ENCODE measurements at regions not wholly inside any gene's neighbourhood (a gene's known extent, or its start where the extent isn't known, plus 50 kb on each side); places are given as distances from the start of the nearest gene placed in this dataset.
"Not testable (repeated sequence)": the region's sequence is repeated elsewhere in the genome, so short reads cannot be mapped to it uniquely, and the experiment has no call there.

DNA sequence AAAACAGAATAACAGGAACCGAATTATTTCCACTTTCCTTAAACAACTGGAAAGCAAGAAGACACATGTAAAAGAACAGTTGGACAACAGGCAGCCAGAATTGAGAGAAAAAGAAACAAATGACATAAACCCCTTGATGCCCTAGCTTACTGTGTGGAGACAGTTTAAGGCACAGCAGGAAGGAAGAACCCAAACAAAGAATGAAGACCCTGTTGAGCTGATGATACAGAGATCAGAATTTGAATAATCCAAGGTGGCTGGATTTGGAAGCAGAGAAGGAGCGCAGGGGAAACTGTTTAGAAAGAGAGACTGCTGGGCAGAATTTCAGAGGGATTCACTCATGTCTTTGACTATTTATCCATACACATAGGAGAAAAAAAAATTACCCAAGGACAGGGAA is 316.3 kb upstream of the POU5F2 start:
- POLR2A ChIA-PET: no interaction called here
- intact Hi-C loops (cut with micrococcal nuclease; ENCODE audit: unreplicated experiment): no loop called here
- Histone ChIP-seq H2AFZ (ENCODE audit: low read length) (no peak overlapping the region), H3K79me2 (ENCODE audit: insufficient read depth, low read depth, low read length) (no peaks in the 10 kb centered on the region), H3K4me3 (ENCODE audit: low read depth, low read length, poor library complexity, severe bottlenecking) (no peak overlapping the region), H3K36me3 (ENCODE audit: insufficient read depth, low read length) (no peaks in the 10 kb centered on the region), H3K9me3 (ENCODE audit: low read length) (no peaks in the 10 kb centered on the region), H4K20me1 (ENCODE audit: insufficient read depth, low read length) (no peaks in the 10 kb centered on the region), H3K4me2 (ENCODE audit: low read length) (no peak overlapping the region), H3K9me2 (ENCODE audit: insufficient read depth, low read length) (no peaks in the 10 kb centered on the region), H3K27ac (ENCODE audit: low read depth, low read length, poor library complexity, severe bottlenecking) (no peak overlapping the region), H3K4me1 (ENCODE audit: insufficient read depth, low read length, poor library complexity, severe bottlenecking) (no peaks in the 10 kb centered on the region)
- CTCF ChIA-PET (ENCODE audit: unreplicated experiment): no interaction called here
- no TSS peak for BruUV-seq (replicated peaks)
- TF ChIP-seq EZH2phosphoT487 (IDR thresholded peaks at IDR 0.05; ENCODE audit: borderline replicate concordance, low read depth, low read length): no peak
- TF ChIP-seq, protein P1, sequence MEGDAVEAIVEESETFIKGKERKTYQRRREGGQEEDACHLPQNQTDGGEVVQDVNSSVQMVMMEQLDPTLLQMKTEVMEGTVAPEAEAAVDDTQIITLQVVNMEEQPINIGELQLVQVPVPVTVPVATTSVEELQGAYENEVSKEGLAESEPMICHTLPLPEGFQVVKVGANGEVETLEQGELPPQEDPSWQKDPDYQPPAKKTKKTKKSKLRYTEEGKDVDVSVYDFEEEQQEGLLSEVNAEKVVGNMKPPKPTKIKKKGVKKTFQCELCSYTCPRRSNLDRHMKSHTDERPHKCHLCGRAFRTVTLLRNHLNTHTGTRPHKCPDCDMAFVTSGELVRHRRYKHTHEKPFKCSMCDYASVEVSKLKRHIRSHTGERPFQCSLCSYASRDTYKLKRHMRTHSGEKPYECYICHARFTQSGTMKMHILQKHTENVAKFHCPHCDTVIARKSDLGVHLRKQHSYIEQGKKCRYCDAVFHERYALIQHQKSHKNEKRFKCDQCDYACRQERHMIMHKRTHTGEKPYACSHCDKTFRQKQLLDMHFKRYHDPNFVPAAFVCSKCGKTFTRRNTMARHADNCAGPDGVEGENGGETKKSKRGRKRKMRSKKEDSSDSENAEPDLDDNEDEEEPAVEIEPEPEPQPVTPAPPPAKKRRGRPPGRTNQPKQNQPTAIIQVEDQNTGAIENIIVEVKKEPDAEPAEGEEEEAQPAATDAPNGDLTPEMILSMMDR (conservative IDR thresholded peaks at IDR 0.05; ENCODE audit: low read length): no peak
- no peak for DNase-seq (ENCODE audit: low spot score)

DNA sequence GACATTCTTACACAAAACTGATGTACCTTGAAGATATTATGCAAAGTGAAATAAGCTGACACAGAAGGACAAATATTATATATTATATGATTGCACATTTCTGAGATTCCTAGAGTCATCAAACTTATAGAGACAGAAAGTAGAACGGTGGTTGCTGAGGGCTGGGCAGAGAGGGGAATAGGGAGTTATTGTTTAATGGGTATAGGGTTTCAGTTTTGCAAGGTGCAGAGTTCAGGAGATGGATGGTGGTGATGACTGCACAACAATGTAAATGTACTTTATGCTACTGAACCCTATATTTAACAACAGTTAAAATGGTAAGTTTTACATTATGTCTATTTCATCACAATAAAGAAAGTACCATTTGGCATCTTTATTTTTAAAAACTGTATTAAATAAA is 315.8 kb upstream of the POU5F2 start:
- intact Hi-C loops (cut with micrococcal nuclease; ENCODE audit: unreplicated experiment): no loop called here
- ChIA-PET CTCF (ENCODE audit: unreplicated experiment) (no interaction called here), POLR2A (no interaction called here)
- Histone ChIP-seq H3K4me2 (ENCODE audit: low read length) (no peak overlapping the region), H3K79me2 (ENCODE audit: insufficient read depth, low read depth, low read length) (no peaks in the 10 kb centered on the region), H3K4me1 (ENCODE audit: insufficient read depth, low read length, poor library complexity, severe bottlenecking) (no peaks in the 10 kb centered on the region), H3K9me3 (ENCODE audit: low read length) (no peaks in the 10 kb centered on the region), H2AFZ (ENCODE audit: low read length) (no peak overlapping the region), H3K4me3 (ENCODE audit: low read depth, low read length, poor library complexity, severe bottlenecking) (no peak overlapping the region), H3K27ac (ENCODE audit: low read depth, low read length, poor library complexity, severe bottlenecking) (no peak overlapping the region), H4K20me1 (ENCODE audit: insufficient read depth, low read length) (no peaks in the 10 kb centered on the region), H3K36me3 (ENCODE audit: insufficient read depth, low read length) (no peaks in the 10 kb centered on the region), H3K9me2 (ENCODE audit: insufficient read depth, low read length) (no peaks in the 10 kb centered on the region)
- no peak for TF ChIP-seq EZH2phosphoT487 (IDR thresholded peaks at IDR 0.05; ENCODE audit: borderline replicate concordance, low read depth, low read length)
- TF ChIP-seq, protein P1 (conservative IDR thresholded peaks at IDR 0.05; ENCODE audit: low read length): no peak
- DNase-seq (ENCODE audit: low spot score): no peak
- no TSS peak for BruUV-seq (replicated peaks)

DNA sequence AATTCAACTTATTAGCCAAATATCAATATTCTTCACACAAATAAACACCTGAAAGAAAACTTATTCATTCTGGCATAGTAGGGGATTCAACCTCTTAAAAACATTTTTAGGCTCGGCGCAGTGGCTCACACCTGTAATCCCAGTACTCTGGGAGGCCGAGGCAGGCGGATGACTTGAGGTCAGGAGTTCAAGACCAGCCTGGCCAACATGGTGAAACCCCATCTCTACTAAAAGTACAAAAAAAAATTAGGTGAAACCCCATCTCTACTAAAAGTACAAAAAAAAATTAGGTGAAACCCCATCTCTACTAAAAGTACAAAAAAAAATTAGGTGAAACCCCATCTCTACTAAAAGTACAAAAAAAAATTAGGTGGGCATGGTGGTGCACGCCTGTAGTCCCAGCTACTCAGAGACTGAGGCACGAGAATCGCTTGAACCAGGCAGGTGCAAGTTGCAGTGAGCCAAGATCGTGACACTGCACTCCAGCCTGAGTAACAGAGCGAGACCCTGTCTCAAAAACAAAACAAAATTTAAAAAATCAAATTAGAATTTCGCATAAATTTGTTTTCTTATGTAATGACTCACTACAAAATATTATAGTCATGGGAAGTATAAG is 308.0 kb upstream of the POU5F2 start:
- H3K9me3 ChIP-seq (ENCODE audit: low read length); intact Hi-C loops (cut with micrococcal nuclease; ENCODE audit: unreplicated experiment); H3K4me2 ChIP-seq (ENCODE audit: low read length); H3K4me1 ChIP-seq (ENCODE audit: insufficient read depth, low read length, poor library complexity, severe bottlenecking); H3K9me2 ChIP-seq (ENCODE audit: insufficient read depth, low read length); H3K4me3 ChIP-seq (ENCODE audit: low read depth, low read length, poor library complexity, severe bottlenecking); CTCF ChIA-PET (ENCODE audit: unreplicated experiment); H2AFZ ChIP-seq (ENCODE audit: low read length); POLR2A ChIA-PET; H3K27ac ChIP-seq (ENCODE audit: low read depth, low read length, poor library complexity, severe bottlenecking); BruUV-seq (replicated peaks); DNase-seq (ENCODE audit: low spot score); H3K79me2 ChIP-seq (ENCODE audit: insufficient read depth, low read depth, low read length); H4K20me1 ChIP-seq (ENCODE audit: insufficient read depth, low read length); H3K36me3 ChIP-seq (ENCODE audit: insufficient read depth, low read length): not testable (repeated sequence)
